ENCODE measurements at regions not wholly inside any gene's neighbourhood (a gene's known extent, or its start where the extent isn't known, plus 50 kb on each side); places are given as distances from the start of the nearest gene placed in this dataset.

GRCh38 chr10:77695186-77695585 is 57.6 kb upstream of the KCNMA1 start:
- no peak overlapping the region for H3K4me3 Mint-ChIP-seq
- DNase-seq (ENCODE audit: low spot score in 2 of 2) (no peak), ATAC-seq (no peak)
- H3K27ac Mint-ChIP-seq: no peak overlapping the region
- H3K4me1 Mint-ChIP-seq: peaks cover 6% of the 10 kb centered on the region
- H3K36me3 Mint-ChIP-seq: no peaks in the 10 kb centered on the region
- peaks cover 2% of the 10 kb centered on the region for H3K9me3 Mint-ChIP-seq

DNA sequence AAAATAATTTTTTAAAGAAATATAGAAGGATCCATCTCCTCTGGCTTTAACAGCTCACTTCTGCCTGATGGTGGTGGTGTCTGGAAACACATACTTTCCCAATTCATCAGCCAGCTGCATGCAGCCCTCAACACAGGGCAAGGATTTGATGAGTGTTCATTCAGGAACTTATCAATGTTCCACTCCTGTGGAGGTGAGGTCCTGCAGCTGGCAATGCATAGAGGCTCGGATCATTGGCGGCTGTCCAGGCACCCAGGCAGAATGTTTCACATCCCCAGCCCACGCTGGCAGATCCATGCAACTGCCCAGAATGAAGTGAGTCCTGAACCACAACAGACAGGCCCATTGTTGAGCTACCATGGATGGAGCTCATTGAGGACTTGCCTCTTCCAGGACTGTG is 55.2 kb upstream of the KCNMA1 start:
- H3K4me3 Mint-ChIP-seq: no peak overlapping the region
- H3K27ac Mint-ChIP-seq: no peak overlapping the region
- ATAC-seq (no peak), DNase-seq (ENCODE audit: low spot score in 2 of 2) (no peak)
- no peaks in the 10 kb centered on the region for H3K4me1 Mint-ChIP-seq
- H3K36me3 Mint-ChIP-seq: no peaks in the 10 kb centered on the region
- peaks cover 2% of the 10 kb centered on the region for H3K9me3 Mint-ChIP-seq

- no peaks in the 10 kb centered on the region for H3K4me1 Mint-ChIP-seq
- no peak overlapping the region for H3K27ac Mint-ChIP-seq
- H3K9me3 Mint-ChIP-seq: peaks cover 2% of the 10 kb centered on the region
- DNase-seq (ENCODE audit: low spot score in 2 of 2): no peak
- H3K36me3 Mint-ChIP-seq: no peaks in the 10 kb centered on the region
- H3K4me3 Mint-ChIP-seq: no peak overlapping the region
- ATAC-seq: no peak
These were observed 51.7 kb upstream of the KCNMA1 start for GRCh38 chr10:77689339-77689738.

DNA sequence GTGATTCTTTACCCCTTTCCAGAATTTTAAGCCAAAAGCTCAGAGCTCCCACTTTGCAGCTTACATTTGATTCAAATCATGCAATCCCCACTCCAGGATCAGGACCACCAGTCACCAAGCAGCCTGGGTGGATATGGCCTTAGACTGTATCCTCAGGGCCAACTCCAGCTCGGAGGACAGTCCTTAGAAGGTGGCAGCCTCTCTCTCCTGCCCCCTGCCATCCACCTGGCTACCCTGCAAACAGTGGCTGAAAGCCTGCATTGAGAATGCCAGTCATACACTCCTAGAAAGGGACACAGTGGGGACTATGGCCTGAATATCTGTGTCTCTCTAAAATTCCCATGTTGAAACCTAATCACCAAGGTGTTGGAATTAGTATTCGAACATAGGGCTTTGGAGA is 50.0 kb upstream of the KCNMA1 start:
- H3K9me3 Mint-ChIP-seq: peaks cover 2% of the 10 kb centered on the region
- DNase-seq (ENCODE audit: low spot score in 2 of 2): no peak
- H3K36me3 Mint-ChIP-seq: no peaks in the 10 kb centered on the region
- H3K27ac Mint-ChIP-seq: no peak overlapping the region
- H3K4me1 Mint-ChIP-seq: no peaks in the 10 kb centered on the region
- ATAC-seq: no peak
- no peak overlapping the region for H3K4me3 Mint-ChIP-seq
